CD4-positive, alpha-beta T cell treated with Interleukin-10 for 1 hour (primary cell): ENCODE measurements at regions not wholly inside any gene's neighbourhood (a gene's known extent, or its start where the extent isn't known, plus 50 kb on each side); places are given as distances from the start of the nearest gene placed in this dataset.
A peak's percentile ranks its signal among the peaks of the same experiment; 100 is the strongest.

ENCODE experiments used
- DNase-seq: peaks from one replicate; pipeline ENCODE4 v3.0.0-alpha.2; 2020

DNA sequence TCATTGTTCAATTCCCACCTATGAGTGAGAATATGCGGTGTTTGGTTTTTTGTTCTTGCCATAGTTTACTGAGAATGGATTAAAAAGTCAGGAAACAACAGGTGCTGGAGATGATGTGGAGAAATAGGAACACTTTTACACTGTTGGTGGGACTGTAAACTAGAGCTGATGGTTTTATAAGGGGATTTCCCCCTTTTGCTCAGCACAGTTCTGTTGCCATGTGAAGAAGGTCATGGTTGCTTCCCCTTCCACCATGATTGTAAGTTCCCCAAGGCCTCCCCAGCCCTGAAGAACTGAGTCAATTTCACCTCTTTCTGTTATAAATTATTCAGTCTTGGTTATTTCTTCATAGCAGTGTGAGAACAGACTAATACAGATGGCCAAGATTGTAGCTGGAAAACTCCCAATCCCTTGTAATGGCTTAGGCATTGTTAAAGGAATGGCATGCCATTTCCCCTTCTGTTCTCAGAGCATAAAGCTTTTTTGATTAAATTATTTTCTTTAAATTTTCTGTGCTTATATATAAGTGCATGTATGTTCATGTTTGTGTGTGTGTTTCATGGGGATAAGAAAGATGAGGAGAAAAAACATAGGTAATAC is 144.8 kb downstream of the BACH1 start:
- DNase-seq = no peak

GRCh38 chr21:29448766-29449165 is 150.0 kb downstream of the BACH1 start:
- no peak for DNase-seq

DNA sequence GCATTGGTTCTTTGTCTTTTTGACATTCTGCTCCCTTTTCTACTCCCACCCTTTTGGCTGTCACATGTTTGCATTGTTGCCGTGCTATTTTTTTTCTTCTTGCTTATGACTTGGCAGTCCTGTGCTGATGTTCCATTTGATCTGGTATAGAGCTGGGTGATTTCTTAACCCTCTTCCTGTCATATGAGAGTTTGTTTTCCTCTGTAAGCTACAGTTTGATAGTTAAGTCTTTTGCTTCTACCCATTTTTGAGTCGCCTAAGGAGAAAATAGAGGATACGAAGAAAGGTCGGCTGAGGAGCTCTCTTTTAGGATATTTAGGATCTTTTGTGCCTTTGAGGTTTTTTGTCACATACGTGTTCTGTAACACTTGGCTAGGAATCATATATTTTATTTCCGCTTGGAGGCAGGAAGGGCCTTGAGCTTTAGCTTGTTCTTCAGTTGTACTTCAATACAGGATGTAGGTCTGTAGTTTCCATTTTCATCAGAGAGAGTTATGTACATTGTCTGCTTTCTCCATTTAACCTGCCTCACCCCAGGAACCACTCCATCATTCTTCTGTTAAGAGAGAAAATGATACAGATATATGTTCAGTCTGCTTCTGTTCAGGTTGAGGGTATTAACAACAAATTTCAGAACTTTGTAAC is 150.7 kb downstream of the BACH1 start:
- DNase-seq = peak; percentile 74

DNA sequence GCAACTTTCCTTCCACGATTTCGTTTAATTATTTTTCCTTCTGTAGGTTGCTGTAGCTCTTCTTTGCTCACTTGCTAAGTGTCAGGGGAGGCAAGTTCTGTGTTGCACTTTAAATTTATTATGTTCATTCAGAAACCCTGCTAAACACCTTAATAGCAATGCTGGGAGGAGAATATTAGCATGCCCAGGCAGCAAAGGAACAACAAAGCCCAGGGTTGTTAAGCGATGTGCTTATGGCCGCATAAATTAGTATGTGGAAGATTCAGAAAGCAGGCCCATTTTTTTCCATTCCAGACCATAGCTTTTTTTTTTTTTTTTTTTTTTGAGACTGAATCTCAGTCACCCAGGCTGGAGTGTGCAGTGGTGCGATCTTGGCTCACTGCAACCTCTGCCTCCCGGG is 151.3 kb downstream of the BACH1 start:
- DNase-seq = no peak

- DNase-seq = no peak
Measured at GRCh38 chr21:29453511-29453910, 154.8 kb downstream of the BACH1 start.

DNA sequence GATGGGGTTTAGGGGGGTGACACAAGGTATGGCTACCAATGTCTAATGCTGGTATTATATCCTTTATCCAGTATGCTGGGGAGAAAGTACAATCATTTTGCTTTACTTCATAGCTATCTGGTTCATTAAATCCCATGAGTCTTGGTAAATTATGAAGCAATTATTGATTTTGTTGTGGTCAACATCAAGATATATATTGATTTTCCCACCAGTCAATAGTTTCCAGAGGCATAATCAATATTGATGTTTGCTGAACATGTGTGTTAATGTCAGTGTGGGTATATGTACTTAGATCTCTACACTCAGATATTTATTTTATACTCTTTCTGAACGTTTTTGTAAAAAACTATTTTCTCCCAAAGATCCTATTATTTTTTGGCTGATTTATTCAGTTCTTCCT is 155.5 kb downstream of the BACH1 start:
- DNase-seq = no peak

DNA sequence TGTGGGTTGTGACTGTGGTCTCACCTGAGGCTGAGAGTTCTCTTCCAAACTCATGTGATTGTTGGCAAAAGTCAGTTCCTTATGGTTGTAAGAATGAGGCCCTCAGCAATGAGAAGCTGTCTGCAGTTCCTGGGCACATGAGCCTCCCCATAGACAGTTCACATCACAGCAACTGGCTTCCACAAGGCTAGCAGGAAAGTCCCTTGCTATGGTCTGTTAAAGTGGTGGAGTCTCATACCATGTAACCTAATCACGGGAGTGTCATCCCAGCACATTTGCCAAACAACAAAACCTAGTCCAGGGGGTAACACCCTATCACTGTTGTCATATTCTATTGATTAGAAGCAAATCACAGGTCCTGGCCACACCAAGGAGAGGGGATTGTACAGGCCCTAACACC is 163.8 kb downstream of the BACH1 start:
- no peak for DNase-seq

GRCh38 chr21:29465546-29465945 is 166.8 kb downstream of the BACH1 start:
- no peak for DNase-seq

GRCh38 chr21:29466532-29466931 is 167.8 kb downstream of the BACH1 start:
- no peak for DNase-seq

- no peak for DNase-seq
Measured at GRCh38 chr21:29470397-29470796, 171.7 kb downstream of the BACH1 start.

DNA sequence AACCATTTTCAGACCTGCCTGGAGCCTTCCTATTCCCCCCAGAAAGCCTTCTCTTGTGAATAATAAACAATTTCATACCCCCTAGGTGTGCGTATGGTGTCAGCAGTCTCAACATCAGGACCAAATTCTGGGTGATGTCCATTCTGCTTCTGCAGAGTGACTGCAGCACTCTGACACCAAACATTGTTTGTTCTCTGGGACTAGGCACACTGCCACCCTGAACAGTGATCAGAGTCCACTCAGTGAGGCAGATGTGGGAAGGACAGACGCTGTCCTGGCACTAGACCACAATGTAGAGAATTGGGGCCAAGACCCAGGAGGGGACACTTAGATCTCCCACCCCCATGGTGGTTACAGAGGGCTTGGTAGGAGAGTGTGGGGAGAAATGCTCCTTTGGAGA is 175.1 kb downstream of the BACH1 start:
- DNase-seq = no peak

DNA sequence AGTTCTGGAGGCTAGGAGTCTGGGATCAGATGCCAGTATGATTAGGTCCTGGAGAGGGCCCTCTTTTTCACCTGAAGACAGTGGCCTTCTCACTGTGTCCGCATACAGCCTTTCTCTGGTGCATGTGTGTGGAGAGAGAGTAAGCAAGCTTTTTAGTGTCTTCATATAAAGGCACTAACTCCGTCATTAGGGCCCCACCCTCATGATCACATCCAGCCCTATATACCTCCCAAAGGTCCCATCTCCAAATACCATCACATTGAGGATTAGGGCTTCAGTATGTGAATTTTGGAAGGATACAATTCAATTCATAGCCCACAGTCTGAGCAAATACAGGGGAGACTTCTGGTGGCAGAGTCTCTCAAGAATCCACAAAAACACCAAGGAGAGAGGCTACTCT is 176.6 kb downstream of the BACH1 start:
- no peak for DNase-seq

- DNase-seq = no peak
Measured at GRCh38 chr21:29477347-29477746, 178.6 kb downstream of the BACH1 start.

DNA sequence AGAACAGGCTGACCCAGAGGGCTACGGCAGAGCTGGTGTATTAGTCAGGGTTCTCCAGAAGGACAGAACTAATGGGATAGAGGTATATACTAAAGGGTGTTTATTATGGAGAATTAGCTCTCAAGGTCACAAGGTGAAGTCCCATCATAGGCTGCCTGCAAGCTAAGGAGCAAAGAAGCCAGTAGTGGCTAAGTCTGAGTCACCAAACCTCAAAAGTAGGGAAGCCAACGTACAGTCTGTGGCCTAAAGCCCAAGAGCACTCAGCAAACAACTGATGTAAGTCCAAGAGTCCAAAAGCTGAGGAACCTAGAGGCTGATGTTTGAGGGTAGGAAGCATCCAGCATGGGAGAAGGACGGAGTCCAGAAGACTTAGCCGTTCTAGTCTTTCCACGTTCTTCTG is 179.2 kb downstream of the BACH1 start:
- DNase-seq = no peak

GRCh38 chr21:29481081-29481480 is 182.4 kb downstream of the BACH1 start:
- DNase-seq = no peak

- no peak for DNase-seq
Measured at GRCh38 chr21:29481641-29482040, 182.9 kb downstream of the BACH1 start.

- DNase-seq = no peak
Measured at GRCh38 chr21:29486306-29486807, 187.6 kb downstream of the BACH1 start.
